Heart left ventricle (tissue), 13 donors: ENCODE measurements at regions not wholly inside any gene's neighbourhood (a gene's known extent, or its start where the extent isn't known, plus 50 kb on each side); places are given as distances from the start of the nearest gene placed in this dataset.

Experiments
- CTCF ChIP-seq, 12 donors: fragments of 200-600 bp; sonication (generic) in 4 of 12; IDR thresholded peaks; one replicate each; pipeline versions ENCODE4 v1.5.0 to v1.8.0; 2018 to 2022; ENCODE audit warnings: antibody characterized with exemption in 12 of 12, mild to moderate bottlenecking in 5 of 12
- POLR2A ChIP-seq, 2 donors: fragments of 450-650 bp; IDR thresholded peaks; one replicate each; pipeline ENCODE4 v1.6.1; 2017; ENCODE audit warnings: antibody characterized with exemption in 2 of 2, mild to moderate bottlenecking in 2 of 2, moderate library complexity in 2 of 2
- donor health status: ischemic (EF 13 %, LVEDD 7.1; RV severe dilation, severe dysfunction).
- donor health status: DM: no; HTN: yes; CAD: no.
- donor health status: DM: no; HTN: no; CAD: no.
- donor health status: ischemic (EF 25% LVEDD 6.9; RV normal size, moderate dysfunction).
- donor health status: ischemic (EF 25% LVEDD 5.7; RV mildly dilated, moderate dysfunction).
- donor health status: ischemic (EF 35%, LVEDD 5.7; RV mildly dilated, moderate dysfunction).
- donor health status: nonischemic (EF 11% LVEDD 7.7; RV severe dilation, severe dysfunction).
- donor health status: DM: yes; HTN: yes; CAD: no.
- donor health status: PGD.
- donor health status: ischemic (EF 29% LVEDD 5.4; RV normal size, mild dysfunction).
- donor health status: nonischemic (EF 23%, LVEDD 6.1; RV moderate dilation, normal function).

- no peak for TF ChIP-seq CTCF (IDR thresholded peaks at IDR 0.05)
- TF ChIP-seq POLR2A (IDR thresholded peaks at IDR 0.05), result no peak
Measured at GRCh38 chr2:16315458-16315835, 350.2 kb downstream of the CYRIA start.
